ENCODE measurements at regions not wholly inside any gene's neighbourhood (a gene's known extent, or its start where the extent isn't known, plus 50 kb on each side); places are given as distances from the start of the nearest gene placed in this dataset.

- H3K4me1 Mint-ChIP-seq = peaks cover 0 to 5% of the 10 kb centered on the region in 2 donors
- DNase-seq (no peak), ATAC-seq (no peak)
- Histone ChIP-seq H3K4me3 (ENCODE audit: low read length) (no peak overlapping the region), H3K9me3 (ENCODE audit: control insufficient read depth, insufficient read depth, low read length) (no peaks in the 10 kb centered on the region), H3K4me1 (ENCODE audit: control insufficient read depth, insufficient read depth, low read length) (peaks cover 4% of the 10 kb centered on the region), H3K36me3 (ENCODE audit: control insufficient read depth, insufficient read depth, low read length) (no peaks in the 10 kb centered on the region), H3K27ac (ENCODE audit: low read length) (no peak overlapping the region), H3K27me3 (ENCODE audit: control insufficient read depth, insufficient read depth, low read length) (no peaks in the 10 kb centered on the region)
- no peaks in the 10 kb centered on the region for H3K36me3 Mint-ChIP-seq
- WGBS (ENCODE audit: insufficient coverage) = 84% methylated on average over 5 of the region's 7 CpGs
- TF ChIP-seq, protein P1, sequence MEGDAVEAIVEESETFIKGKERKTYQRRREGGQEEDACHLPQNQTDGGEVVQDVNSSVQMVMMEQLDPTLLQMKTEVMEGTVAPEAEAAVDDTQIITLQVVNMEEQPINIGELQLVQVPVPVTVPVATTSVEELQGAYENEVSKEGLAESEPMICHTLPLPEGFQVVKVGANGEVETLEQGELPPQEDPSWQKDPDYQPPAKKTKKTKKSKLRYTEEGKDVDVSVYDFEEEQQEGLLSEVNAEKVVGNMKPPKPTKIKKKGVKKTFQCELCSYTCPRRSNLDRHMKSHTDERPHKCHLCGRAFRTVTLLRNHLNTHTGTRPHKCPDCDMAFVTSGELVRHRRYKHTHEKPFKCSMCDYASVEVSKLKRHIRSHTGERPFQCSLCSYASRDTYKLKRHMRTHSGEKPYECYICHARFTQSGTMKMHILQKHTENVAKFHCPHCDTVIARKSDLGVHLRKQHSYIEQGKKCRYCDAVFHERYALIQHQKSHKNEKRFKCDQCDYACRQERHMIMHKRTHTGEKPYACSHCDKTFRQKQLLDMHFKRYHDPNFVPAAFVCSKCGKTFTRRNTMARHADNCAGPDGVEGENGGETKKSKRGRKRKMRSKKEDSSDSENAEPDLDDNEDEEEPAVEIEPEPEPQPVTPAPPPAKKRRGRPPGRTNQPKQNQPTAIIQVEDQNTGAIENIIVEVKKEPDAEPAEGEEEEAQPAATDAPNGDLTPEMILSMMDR (IDR thresholded peaks at IDR 0.05) = no peak
- intact Hi-C loops (cut with micrococcal nuclease) = no loop called here
- peaks cover 0 to 3% of the 10 kb centered on the region in 2 donors for H3K9me3 Mint-ChIP-seq
- H3K27ac Mint-ChIP-seq = no peak overlapping the region
- H3K4me3 Mint-ChIP-seq = no peak overlapping the region
- H3K27me3 Mint-ChIP-seq (ENCODE audit: low read depth in 2 of 2) = peaks cover 0 to 6% of the 10 kb centered on the region in 2 donors
These were observed 163.8 kb upstream of the PGRMC2 start for GRCh38 chr4:128451270-128451905.

GRCh38 chr4:128450326-128451120 lies 162.9 kb upstream of the PGRMC2 start:
- Mint-ChIP-seq H3K9me3 (peaks cover 2 to 3% of the 10 kb centered on the region in 2 donors), H3K4me1 (peaks cover 0 to 5% of the 10 kb centered on the region in 2 donors), H3K27ac (no peak overlapping the region), H3K4me3 (no peak overlapping the region), H3K36me3 (no peaks in the 10 kb centered on the region), H3K27me3 (ENCODE audit: low read depth in 2 of 2) (peaks cover 0 to 6% of the 10 kb centered on the region in 2 donors)
- no peak for ATAC-seq
- DNase-seq = no peak
- Histone ChIP-seq H3K9me3 (ENCODE audit: control insufficient read depth, insufficient read depth, low read length) (no peaks in the 10 kb centered on the region), H3K27me3 (ENCODE audit: control insufficient read depth, insufficient read depth, low read length) (no peaks in the 10 kb centered on the region), H3K36me3 (ENCODE audit: control insufficient read depth, insufficient read depth, low read length) (no peaks in the 10 kb centered on the region), H3K4me1 (ENCODE audit: control insufficient read depth, insufficient read depth, low read length) (peaks cover 4% of the 10 kb centered on the region), H3K4me3 (ENCODE audit: low read length) (no peak overlapping the region), H3K27ac (ENCODE audit: low read length) (no peak overlapping the region)
- intact Hi-C loops (cut with micrococcal nuclease) = no loop called here
- TF ChIP-seq, protein P1 (IDR thresholded peaks at IDR 0.05) = no peak
- WGBS (ENCODE audit: insufficient coverage) = 53% methylated on average over 5 of the region's 5 CpGs

DNA sequence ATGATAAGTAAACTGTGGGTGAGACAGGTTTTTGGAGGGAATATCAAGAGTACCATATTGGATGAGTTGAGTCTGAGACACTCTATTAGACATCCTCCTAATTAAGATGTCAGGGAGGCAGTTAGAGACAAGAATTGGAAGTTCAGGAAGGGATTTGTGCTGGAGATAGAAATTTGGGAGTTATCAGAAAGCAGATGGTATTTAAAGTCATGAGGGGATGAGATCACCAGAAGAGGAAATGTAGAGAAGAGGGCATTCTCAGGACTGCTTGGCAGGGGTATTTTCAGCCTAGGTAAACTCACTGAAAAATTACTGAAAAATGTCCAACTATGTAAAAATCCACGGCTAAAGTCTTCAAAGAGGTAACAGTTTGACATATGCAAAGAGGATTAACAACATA lies 161.6 kb upstream of the PGRMC2 start:
- peaks cover 2% of the 10 kb centered on the region for H3K36me3 Mint-ChIP-seq
- no peak for DNase-seq
- H3K27me3 ChIP-seq (ENCODE audit: control insufficient read depth, insufficient read depth, low read length) = no peaks in the 10 kb centered on the region
- peaks cover 2% of the 10 kb centered on the region for H3K4me1 ChIP-seq (ENCODE audit: control insufficient read depth, insufficient read depth, low read length)
- H3K4me3 Mint-ChIP-seq = no peak overlapping the region
- intact Hi-C loops (cut with micrococcal nuclease) = no loop called here
- H3K9me3 ChIP-seq (ENCODE audit: control insufficient read depth, insufficient read depth, low read length) = no peaks in the 10 kb centered on the region
- no peak overlapping the region for H3K27ac Mint-ChIP-seq
- no peaks in the 10 kb centered on the region for H3K36me3 ChIP-seq (ENCODE audit: control insufficient read depth, insufficient read depth, low read length)
- H3K4me1 Mint-ChIP-seq = peaks cover 0 to 1% of the 10 kb centered on the region in 2 donors
- no peak overlapping the region for H3K27ac ChIP-seq (ENCODE audit: low read length)
- no CpG with 5 or more reads among the region's 1 CpG for WGBS (ENCODE audit: insufficient coverage)
- ATAC-seq = no peak
- no peak overlapping the region for H3K4me3 ChIP-seq (ENCODE audit: low read length)
- peaks cover 5 to 7% of the 10 kb centered on the region in 2 donors for H3K9me3 Mint-ChIP-seq
- peaks cover 0 to 6% of the 10 kb centered on the region in 2 donors for H3K27me3 Mint-ChIP-seq (ENCODE audit: low read depth in 2 of 2)
- TF ChIP-seq, protein P1 (IDR thresholded peaks at IDR 0.05) = no peak
